Loucy (cell line): ENCODE measurements at regions not wholly inside any gene's neighbourhood (a gene's known extent, or its start where the extent isn't known, plus 50 kb on each side); places are given as distances from the start of the nearest gene placed in this dataset.

Experiments used
- H2AFZ ChIP-seq: fragments of 200-600 bp; sonication (generic); 2 replicates; pipeline ENCODE4 v1.6.0; 2016; ENCODE audit warnings: antibody characterized with exemption, mild to moderate bottlenecking, low read length, moderate library complexity
- H3F3A ChIP-seq: fragments of 200-600 bp; 2 replicates; pipeline ENCODE4 v1.6.0; 2016; ENCODE audit warnings: antibody characterized with exemption, low read depth, mild to moderate bottlenecking
- H3K27me3 ChIP-seq: fragments of 200-600 bp; sonication (generic); 2 replicates; pipeline ENCODE4 v1.6.1; 2014; ENCODE audit warnings: low read length, mild to moderate bottlenecking; ENCODE audit not compliant: insufficient read depth, poor library complexity, severe bottlenecking
- H3K36me3 ChIP-seq: fragments of 200-600 bp; sonication (generic); 2 replicates; pipeline ENCODE4 v1.6.1; 2016; ENCODE audit warnings: low read length; ENCODE audit not compliant: insufficient read depth
- H3K4me1 ChIP-seq: fragments of 200-600 bp; sonication (generic); 2 replicates; pipeline ENCODE4 v1.5.1; 2014; ENCODE audit warnings: low read length, mild to moderate bottlenecking; ENCODE audit not compliant: insufficient read depth, poor library complexity, severe bottlenecking
- H3K4me2 ChIP-seq: fragments of 200-600 bp; sonication (generic); 2 replicates; pipeline ENCODE4 v1.6.0; 2014; ENCODE audit warnings: antibody characterized with exemption, low read length, low read depth, mild to moderate bottlenecking; ENCODE audit not compliant: poor library complexity, severe bottlenecking
- H3K4me3 ChIP-seq: fragments of 200-600 bp; sonication (generic); 2 replicates; pipeline ENCODE4 v1.5.1; 2014; ENCODE audit warnings: low read length, mild to moderate bottlenecking, mixed read lengths; ENCODE audit not compliant: poor library complexity, severe bottlenecking
- H3K79me2 ChIP-seq: fragments of 200-600 bp; sonication (generic); 2 replicates; pipeline ENCODE4 v1.6.1; 2014; ENCODE audit warnings: low read length; ENCODE audit not compliant: insufficient read depth
- H3K9ac ChIP-seq: fragments of 200-600 bp; sonication (generic); 2 replicates; pipeline ENCODE4 v1.6.0; 2014; ENCODE audit warnings: mild to moderate bottlenecking, low read depth, low read length, moderate library complexity; ENCODE audit not compliant: poor library complexity, severe bottlenecking
- H3K9me2 ChIP-seq: fragments of 200-600 bp; sonication (generic); replicated peaks from 2 replicates; pipeline ENCODE4 v1.6.1; 2016; ENCODE audit warnings: low read depth, low read length, mixed read lengths
- H3K9me3 ChIP-seq: fragments of 200-600 bp; sonication (generic); 2 replicates; pipeline ENCODE4 v1.6.1; 2014; ENCODE audit warnings: mild to moderate bottlenecking, antibody characterized with exemption, low read length, low read depth; ENCODE audit not compliant: insufficient read depth
- H4K20me1 ChIP-seq: fragments of 200-600 bp; sonication (generic); 2 replicates; pipeline ENCODE4 v1.6.0; 2014; ENCODE audit warnings: antibody characterized with exemption, low read length, mild to moderate bottlenecking; ENCODE audit not compliant: insufficient read depth, poor library complexity, severe bottlenecking
- EZH2phosphoT487 ChIP-seq: fragments of 200-600 bp; IDR thresholded peaks from 2 replicates; pipeline ENCODE4 v1.6.1; 2018; ENCODE audit warnings: antibody characterized with exemption, mild to moderate bottlenecking, moderate library complexity, borderline replicate concordance
- TF ChIP-seq, protein P1 (sequence below): fragments of 200-600 bp; sonication (generic); conservative IDR thresholded peaks from 2 replicates; pipeline ENCODE4 v1.5.1; 2014; ENCODE audit warnings: mild to moderate bottlenecking, antibody characterized with exemption, low read length

DNA sequence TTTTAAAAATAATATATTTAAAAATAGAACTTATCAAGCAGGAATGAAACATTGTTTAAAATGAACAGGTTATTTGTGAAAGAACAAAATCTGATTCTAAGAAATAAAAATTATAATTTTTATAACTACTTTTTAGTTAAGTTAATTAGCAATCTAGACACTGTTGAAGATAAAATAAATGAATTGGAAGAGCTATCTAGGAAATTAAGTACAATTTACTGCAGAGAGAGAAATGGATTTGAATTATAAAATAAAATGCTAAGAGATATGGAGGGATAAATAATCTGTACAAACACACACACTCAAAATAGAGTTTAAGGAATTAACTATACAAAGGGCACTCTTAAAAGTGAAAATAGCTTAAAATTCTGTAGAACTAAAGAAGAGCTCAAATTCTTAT lies 1123.1 kb downstream of the PLA2G4A start:
- TF ChIP-seq EZH2phosphoT487 = no peak
- TF ChIP-seq, protein P1, sequence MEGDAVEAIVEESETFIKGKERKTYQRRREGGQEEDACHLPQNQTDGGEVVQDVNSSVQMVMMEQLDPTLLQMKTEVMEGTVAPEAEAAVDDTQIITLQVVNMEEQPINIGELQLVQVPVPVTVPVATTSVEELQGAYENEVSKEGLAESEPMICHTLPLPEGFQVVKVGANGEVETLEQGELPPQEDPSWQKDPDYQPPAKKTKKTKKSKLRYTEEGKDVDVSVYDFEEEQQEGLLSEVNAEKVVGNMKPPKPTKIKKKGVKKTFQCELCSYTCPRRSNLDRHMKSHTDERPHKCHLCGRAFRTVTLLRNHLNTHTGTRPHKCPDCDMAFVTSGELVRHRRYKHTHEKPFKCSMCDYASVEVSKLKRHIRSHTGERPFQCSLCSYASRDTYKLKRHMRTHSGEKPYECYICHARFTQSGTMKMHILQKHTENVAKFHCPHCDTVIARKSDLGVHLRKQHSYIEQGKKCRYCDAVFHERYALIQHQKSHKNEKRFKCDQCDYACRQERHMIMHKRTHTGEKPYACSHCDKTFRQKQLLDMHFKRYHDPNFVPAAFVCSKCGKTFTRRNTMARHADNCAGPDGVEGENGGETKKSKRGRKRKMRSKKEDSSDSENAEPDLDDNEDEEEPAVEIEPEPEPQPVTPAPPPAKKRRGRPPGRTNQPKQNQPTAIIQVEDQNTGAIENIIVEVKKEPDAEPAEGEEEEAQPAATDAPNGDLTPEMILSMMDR = no peak
- no peaks in the 10 kb centered on the region for H3K36me3 ChIP-seq
- no peaks in the 10 kb centered on the region for H3F3A ChIP-seq
- no peaks in the 10 kb centered on the region for H4K20me1 ChIP-seq
- no peak overlapping the region for H3K4me3 ChIP-seq
- H3K4me1 ChIP-seq = no peaks in the 10 kb centered on the region
- no peaks in the 10 kb centered on the region for H3K27me3 ChIP-seq
- no peak overlapping the region for H3K9ac ChIP-seq
- no peaks in the 10 kb centered on the region for H3K79me2 ChIP-seq
- H3K9me3 ChIP-seq = no peaks in the 10 kb centered on the region
- no peaks in the 10 kb centered on the region for H3K9me2 ChIP-seq
- H3K4me2 ChIP-seq = no peak overlapping the region
- H2AFZ ChIP-seq = no peak overlapping the region

GRCh38 chr1:187952446-187952845 lies 1123.7 kb downstream of the PLA2G4A start:
- Histone ChIP-seq H3K4me1 (no peaks in the 10 kb centered on the region), H2AFZ (no peak overlapping the region), H3K9ac (no peak overlapping the region), H4K20me1 (no peaks in the 10 kb centered on the region), H3K4me3 (no peak overlapping the region), H3F3A (no peaks in the 10 kb centered on the region), H3K36me3 (no peaks in the 10 kb centered on the region), H3K4me2 (no peak overlapping the region), H3K9me3 (no peaks in the 10 kb centered on the region), H3K9me2 (no peaks in the 10 kb centered on the region), H3K79me2 (no peaks in the 10 kb centered on the region), H3K27me3 (no peaks in the 10 kb centered on the region)
- no peak for TF ChIP-seq EZH2phosphoT487
- TF ChIP-seq, protein P1 = no peak

- H3K36me3 ChIP-seq = no peaks in the 10 kb centered on the region
- H3K4me2 ChIP-seq = no peak overlapping the region
- H3K79me2 ChIP-seq = no peaks in the 10 kb centered on the region
- no peak overlapping the region for H3K9ac ChIP-seq
- no peaks in the 10 kb centered on the region for H4K20me1 ChIP-seq
- H3K9me2 ChIP-seq = no peaks in the 10 kb centered on the region
- H2AFZ ChIP-seq = no peak overlapping the region
- H3K9me3 ChIP-seq = no peaks in the 10 kb centered on the region
- H3F3A ChIP-seq = no peaks in the 10 kb centered on the region
- no peak for TF ChIP-seq EZH2phosphoT487
- TF ChIP-seq, protein P1 = no peak
- H3K4me3 ChIP-seq = no peak overlapping the region
- H3K27me3 ChIP-seq = no peaks in the 10 kb centered on the region
- H3K4me1 ChIP-seq = no peaks in the 10 kb centered on the region
These were observed 1128.2 kb downstream of the PLA2G4A start for GRCh38 chr1:187956975-187957374.
